Endothelial cell of umbilical vein (primary cell): ENCODE measurements at regions not wholly inside any gene's neighbourhood (a gene's known extent, or its start where the extent isn't known, plus 50 kb on each side); places are given as distances from the start of the nearest gene placed in this dataset.

ENCODE experiments used
- MAX ChIP-seq: IDR thresholded peaks from 2 replicates; pipeline ENCODE4 v1.6.1; 2011; ENCODE audit not compliant: insufficient read depth, insufficient read length
- POLR2A ChIP-seq: IDR thresholded peaks from 2 replicates; pipeline ENCODE4 v1.6.1; 2012; ENCODE audit warnings: low read depth, mild to moderate bottlenecking, control low read depth, low read length
- POLR2AphosphoS5 ChIP-seq: IDR thresholded peaks from 2 replicates; pipeline ENCODE4 v1.6.1; 2012; ENCODE audit warnings: low read depth, mild to moderate bottlenecking, control low read depth, low read length, moderate library complexity; ENCODE audit not compliant: insufficient read depth

GRCh38 chrX:113975441-113975840 lies 608.4 kb upstream of the HTR2C start:
- TF ChIP-seq MAX (no peak), POLR2A (no peak), POLR2AphosphoS5 (no peak)
